Mesothelial cell of epicardium (in vitro differentiated cells): ENCODE measurements at regions not wholly inside any gene's neighbourhood (a gene's known extent, or its start where the extent isn't known, plus 50 kb on each side); places are given as distances from the start of the nearest gene placed in this dataset.

ENCODE experiments used
- DNase-seq, 2 experiments: peaks; one replicate each; pipeline ENCODE4 v3.0.0; 2021; ENCODE audit warnings: low spot score in 2 of 2; ENCODE audit not compliant: unreplicated experiment in 2 of 2
- H3K27ac Mint-ChIP-seq: 2 replicates; pipeline ENCODE4 v1.8.0; 2021; ENCODE audit warnings: mixed read lengths
- H3K27me3 Mint-ChIP-seq: 2 replicates; pipeline ENCODE4 v1.8.0; 2021; ENCODE audit warnings: low read depth, mixed read lengths
- H3K36me3 Mint-ChIP-seq: 2 replicates; pipeline ENCODE4 v1.8.0; 2021; ENCODE audit warnings: mixed read lengths
- H3K4me1 Mint-ChIP-seq: 2 replicates; pipeline ENCODE4 v1.8.0; 2021; ENCODE audit warnings: mixed read lengths
- H3K4me3 Mint-ChIP-seq: 2 replicates; pipeline ENCODE4 v1.8.0; 2021; ENCODE audit warnings: mild to moderate bottlenecking, moderate library complexity, mixed read lengths
- H3K9me3 Mint-ChIP-seq: 2 replicates; pipeline ENCODE4 v1.8.0; 2021; ENCODE audit warnings: mixed read lengths
- TF ChIP-seq, protein P1 (sequence below): fragments of 200-600 bp; sonication (generic); IDR thresholded peaks from one replicate; pipeline ENCODE4 v1.5.0; 2021; ENCODE audit warnings: antibody characterized with exemption; ENCODE audit not compliant: unreplicated experiment

DNA sequence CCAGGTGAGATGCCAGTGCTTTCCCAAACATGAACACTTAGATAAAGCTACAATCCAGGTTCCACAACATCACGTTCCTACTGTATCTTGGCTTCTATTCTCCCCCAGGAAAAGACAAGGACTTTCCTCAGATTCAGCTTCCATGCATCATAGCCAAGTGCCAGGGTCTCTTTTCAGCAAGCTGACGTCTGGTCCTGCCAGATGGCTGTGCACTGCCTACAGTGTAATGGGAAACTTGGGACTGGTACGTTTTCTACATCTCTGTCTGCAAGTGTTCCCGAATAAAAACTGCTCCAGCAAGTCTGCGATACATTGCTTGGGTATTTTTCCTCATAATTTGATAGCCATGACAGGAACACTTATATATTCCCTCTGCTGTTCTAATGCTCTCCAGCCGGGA lies 412.5 kb downstream of the FAM181B start:
- TF ChIP-seq, protein P1, sequence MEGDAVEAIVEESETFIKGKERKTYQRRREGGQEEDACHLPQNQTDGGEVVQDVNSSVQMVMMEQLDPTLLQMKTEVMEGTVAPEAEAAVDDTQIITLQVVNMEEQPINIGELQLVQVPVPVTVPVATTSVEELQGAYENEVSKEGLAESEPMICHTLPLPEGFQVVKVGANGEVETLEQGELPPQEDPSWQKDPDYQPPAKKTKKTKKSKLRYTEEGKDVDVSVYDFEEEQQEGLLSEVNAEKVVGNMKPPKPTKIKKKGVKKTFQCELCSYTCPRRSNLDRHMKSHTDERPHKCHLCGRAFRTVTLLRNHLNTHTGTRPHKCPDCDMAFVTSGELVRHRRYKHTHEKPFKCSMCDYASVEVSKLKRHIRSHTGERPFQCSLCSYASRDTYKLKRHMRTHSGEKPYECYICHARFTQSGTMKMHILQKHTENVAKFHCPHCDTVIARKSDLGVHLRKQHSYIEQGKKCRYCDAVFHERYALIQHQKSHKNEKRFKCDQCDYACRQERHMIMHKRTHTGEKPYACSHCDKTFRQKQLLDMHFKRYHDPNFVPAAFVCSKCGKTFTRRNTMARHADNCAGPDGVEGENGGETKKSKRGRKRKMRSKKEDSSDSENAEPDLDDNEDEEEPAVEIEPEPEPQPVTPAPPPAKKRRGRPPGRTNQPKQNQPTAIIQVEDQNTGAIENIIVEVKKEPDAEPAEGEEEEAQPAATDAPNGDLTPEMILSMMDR, result no peak
- peaks cover 44% of the 10 kb centered on the region for H3K27me3 Mint-ChIP-seq
- no peaks in the 10 kb centered on the region for H3K36me3 Mint-ChIP-seq
- no peak overlapping the region for H3K27ac Mint-ChIP-seq
- H3K9me3 Mint-ChIP-seq, result no peaks in the 10 kb centered on the region
- no peak overlapping the region for H3K4me3 Mint-ChIP-seq
- DNase-seq, result no peak
- no peaks in the 10 kb centered on the region for H3K4me1 Mint-ChIP-seq

DNA sequence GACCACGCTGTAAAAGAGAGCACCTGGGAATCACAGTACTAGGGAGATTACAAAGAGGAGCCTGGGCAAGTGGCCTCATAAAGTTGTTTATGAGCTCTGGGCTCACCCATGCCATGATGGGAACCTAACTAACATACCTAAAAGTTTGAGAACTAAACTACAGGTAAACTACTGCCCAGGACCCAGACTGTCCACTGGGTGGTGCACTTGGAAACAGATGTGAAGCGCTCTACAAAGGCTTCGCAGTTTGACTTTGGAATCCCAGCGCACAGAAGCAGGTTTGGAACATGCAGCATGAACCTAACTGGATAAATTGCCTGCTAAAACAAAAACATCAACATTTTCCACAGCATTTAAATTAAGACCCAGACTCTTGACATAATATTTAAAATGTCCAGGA lies 418.6 kb downstream of the FAM181B start:
- Mint-ChIP-seq H3K4me3 (no peak overlapping the region), H3K27me3 (peaks cover 57% of the 10 kb centered on the region), H3K4me1 (no peaks in the 10 kb centered on the region), H3K36me3 (no peaks in the 10 kb centered on the region), H3K9me3 (no peaks in the 10 kb centered on the region), H3K27ac (no peak overlapping the region)
- peak; percentile 20 to 56 for DNase-seq
- TF ChIP-seq, protein P1, result peak; percentile 44

DNA sequence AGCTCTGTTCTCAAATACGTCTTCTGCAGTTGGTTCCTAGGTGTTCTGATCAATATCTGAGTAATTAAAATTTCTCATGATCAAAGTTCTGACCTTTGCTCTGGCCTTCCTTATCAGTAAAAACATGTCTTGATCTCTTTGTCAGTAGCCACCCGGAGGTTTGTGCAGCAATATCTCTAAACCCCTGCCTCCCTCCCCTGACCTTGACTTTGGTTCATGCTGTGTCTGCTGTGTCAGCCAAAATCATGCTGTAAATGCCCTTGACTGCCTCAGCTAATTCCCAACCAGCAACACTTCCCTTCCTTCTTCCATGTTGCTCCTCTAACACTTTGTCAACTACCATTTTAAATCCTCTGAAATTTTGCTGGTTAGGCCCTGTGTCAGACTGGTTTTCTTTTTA lies 424.7 kb downstream of the FAM181B start:
- Mint-ChIP-seq H3K27me3 (peaks cover 24% of the 10 kb centered on the region), H3K4me3 (no peak overlapping the region), H3K4me1 (peaks cover 2% of the 10 kb centered on the region), H3K9me3 (no peaks in the 10 kb centered on the region), H3K27ac (no peak overlapping the region), H3K36me3 (no peaks in the 10 kb centered on the region)
- DNase-seq, result no peak
- TF ChIP-seq, protein P1, result no peak

- Mint-ChIP-seq H3K4me3 (no peak overlapping the region), H3K27ac (no peak overlapping the region), H3K27me3 (peaks cover 29% of the 10 kb centered on the region), H3K36me3 (no peaks in the 10 kb centered on the region), H3K4me1 (peaks cover 2% of the 10 kb centered on the region), H3K9me3 (no peaks in the 10 kb centered on the region)
- TF ChIP-seq, protein P1, result no peak
- no peak for DNase-seq
Measured at GRCh38 chr11:82305123-82305522, 428.5 kb downstream of the FAM181B start.

- Mint-ChIP-seq H3K36me3 (no peaks in the 10 kb centered on the region), H3K9me3 (no peaks in the 10 kb centered on the region), H3K4me3 (no peak overlapping the region), H3K4me1 (peaks cover 2% of the 10 kb centered on the region), H3K27ac (no peak overlapping the region), H3K27me3 (peaks cover 35% of the 10 kb centered on the region)
- TF ChIP-seq, protein P1, result no peak
- DNase-seq, result no peak
Measured at GRCh38 chr11:82303671-82304070, 430.0 kb downstream of the FAM181B start.

GRCh38 chr11:82288471-82288870 lies 445.2 kb downstream of the FAM181B start:
- peaks cover 12% of the 10 kb centered on the region for H3K9me3 Mint-ChIP-seq
- H3K4me1 Mint-ChIP-seq, result no peaks in the 10 kb centered on the region
- peaks cover 32% of the 10 kb centered on the region for H3K27me3 Mint-ChIP-seq
- DNase-seq, result no peak
- no peak overlapping the region for H3K27ac Mint-ChIP-seq
- H3K36me3 Mint-ChIP-seq, result no peaks in the 10 kb centered on the region
- TF ChIP-seq, protein P1, result no peak
- H3K4me3 Mint-ChIP-seq, result no peak overlapping the region
